Vagina (tissue), 2 donors: ENCODE measurements at regions not wholly inside any gene's neighbourhood (a gene's known extent, or its start where the extent isn't known, plus 50 kb on each side); places are given as distances from the start of the nearest gene placed in this dataset.

Source experiments
- POLR2A ChIP-seq, 2 donors: fragments of 450-650 bp; IDR thresholded peaks; one replicate each; pipeline ENCODE4 v1.6.1; 2017; ENCODE audit warnings: antibody characterized with exemption in 2 of 2, mild to moderate bottlenecking in 2 of 2, moderate library complexity in 2 of 2
- POLR2AphosphoS5 ChIP-seq, 2 donors: sonication (generic); formaldehyde crosslinking; IDR thresholded peaks; one replicate each; pipeline ENCODE4 v1.9.0; 2017; ENCODE audit warnings: antibody characterized with exemption in 2 of 2, mild to moderate bottlenecking in 2 of 2, low read depth in 1 of 2; ENCODE audit not compliant: insufficient read depth in 1 of 2
- TF ChIP-seq, protein P1 (sequence below), 3 experiments: fragments of 450-650 bp in 2 of 3; fragments of 200-600 bp in 1 of 3; sonication (generic) in 1 of 3; IDR thresholded peaks; one replicate each; pipeline ENCODE4 v1.5.1; 2017 to 2019; ENCODE audit warnings: antibody characterized with exemption in 3 of 3, mild to moderate bottlenecking in 2 of 3, moderate library complexity in 2 of 3

DNA sequence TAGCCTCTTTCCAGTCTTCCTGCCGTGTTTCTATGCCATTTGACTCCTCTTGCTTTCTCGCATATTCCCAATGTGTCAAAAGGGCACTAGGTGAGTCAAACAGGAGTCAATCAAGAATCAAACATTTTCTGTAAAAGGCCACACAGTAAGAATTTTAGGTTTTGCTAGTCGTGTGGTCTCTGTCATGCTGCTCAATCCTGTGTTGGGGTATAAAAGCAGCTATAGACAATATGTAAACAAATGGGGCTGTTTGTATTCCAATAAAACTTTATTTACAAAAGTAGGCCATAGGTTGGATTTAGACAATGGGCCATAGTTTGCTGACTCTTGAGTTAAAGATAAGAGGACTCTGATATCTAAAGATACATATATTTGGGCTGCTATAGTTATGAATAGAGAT, 235.4 kb upstream of the BTBD3 start:
- TF ChIP-seq POLR2A (IDR thresholded peaks at IDR 0.05) (no peak), POLR2AphosphoS5 (IDR thresholded peaks at IDR 0.05; ENCODE audit: insufficient read depth in 1 of 2, low read depth in 1 of 2) (no peak)
- TF ChIP-seq, protein P1, sequence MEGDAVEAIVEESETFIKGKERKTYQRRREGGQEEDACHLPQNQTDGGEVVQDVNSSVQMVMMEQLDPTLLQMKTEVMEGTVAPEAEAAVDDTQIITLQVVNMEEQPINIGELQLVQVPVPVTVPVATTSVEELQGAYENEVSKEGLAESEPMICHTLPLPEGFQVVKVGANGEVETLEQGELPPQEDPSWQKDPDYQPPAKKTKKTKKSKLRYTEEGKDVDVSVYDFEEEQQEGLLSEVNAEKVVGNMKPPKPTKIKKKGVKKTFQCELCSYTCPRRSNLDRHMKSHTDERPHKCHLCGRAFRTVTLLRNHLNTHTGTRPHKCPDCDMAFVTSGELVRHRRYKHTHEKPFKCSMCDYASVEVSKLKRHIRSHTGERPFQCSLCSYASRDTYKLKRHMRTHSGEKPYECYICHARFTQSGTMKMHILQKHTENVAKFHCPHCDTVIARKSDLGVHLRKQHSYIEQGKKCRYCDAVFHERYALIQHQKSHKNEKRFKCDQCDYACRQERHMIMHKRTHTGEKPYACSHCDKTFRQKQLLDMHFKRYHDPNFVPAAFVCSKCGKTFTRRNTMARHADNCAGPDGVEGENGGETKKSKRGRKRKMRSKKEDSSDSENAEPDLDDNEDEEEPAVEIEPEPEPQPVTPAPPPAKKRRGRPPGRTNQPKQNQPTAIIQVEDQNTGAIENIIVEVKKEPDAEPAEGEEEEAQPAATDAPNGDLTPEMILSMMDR (IDR thresholded peaks at IDR 0.05): no peak
